ENCODE measurements at regions not wholly inside any gene's neighbourhood (a gene's known extent, or its start where the extent isn't known, plus 50 kb on each side); places are given as distances from the start of the nearest gene placed in this dataset.
"Not testable (repeated sequence)": the region's sequence is repeated elsewhere in the genome, so short reads cannot be mapped to it uniquely, and the experiment has no call there.

GRCh38 chr2:160550048-160550447 lies 56.4 kb upstream of the RBMS1 start:
- DNase-seq, result no peak

GRCh38 chr2:160551259-160551658 lies 57.7 kb upstream of the RBMS1 start:
- DNase-seq, result no peak

GRCh38 chr2:160555420-160556071 lies 61.9 kb upstream of the RBMS1 start:
- no peak for DNase-seq

- no peak for DNase-seq
Observed at GRCh38 chr2:160557903-160558302, 64.3 kb upstream of the RBMS1 start.

- DNase-seq, result no peak
Observed at GRCh38 chr2:160558531-160558930, 64.9 kb upstream of the RBMS1 start.

GRCh38 chr2:160561551-160562295 lies 68.1 kb upstream of the RBMS1 start:
- DNase-seq, result no peak

GRCh38 chr2:160562730-160563129 lies 69.1 kb upstream of the RBMS1 start:
- no peak for DNase-seq

GRCh38 chr2:160564591-160564990 lies 71.0 kb upstream of the RBMS1 start:
- no peak for DNase-seq

GRCh38 chr2:160565099-160565845 lies 71.7 kb upstream of the RBMS1 start:
- DNase-seq, result no peak

GRCh38 chr2:160566717-160567116 lies 73.1 kb upstream of the RBMS1 start:
- DNase-seq, result no peak

- no peak for DNase-seq
Observed at GRCh38 chr2:160568856-160569255, 75.2 kb upstream of the RBMS1 start.

- DNase-seq, result no peak
Observed at GRCh38 chr2:160570376-160570775, 76.8 kb upstream of the RBMS1 start.

GRCh38 chr2:160574468-160575140 lies 81.0 kb upstream of the RBMS1 start:
- DNase-seq, result no peak

- no peak for DNase-seq
Observed at GRCh38 chr2:160575368-160575767, 81.8 kb upstream of the RBMS1 start.

GRCh38 chr2:160576054-160576499 lies 82.5 kb upstream of the RBMS1 start:
- no peak for DNase-seq

- not testable (repeated sequence) for DNase-seq
Observed at GRCh38 chr2:160577081-160577480, 83.5 kb upstream of the RBMS1 start.

GRCh38 chr2:160581035-160581434 lies 87.4 kb upstream of the RBMS1 start:
- DNase-seq, result no peak

- DNase-seq, result no peak
Observed at GRCh38 chr2:160581448-160581847, 87.8 kb upstream of the RBMS1 start.

GRCh38 chr2:160582081-160582480 lies 88.5 kb upstream of the RBMS1 start:
- DNase-seq, result no peak

GRCh38 chr2:160582490-160583145 lies 89.0 kb upstream of the RBMS1 start:
- no peak for DNase-seq

- no peak for DNase-seq
Observed at GRCh38 chr2:160583146-160583535, 89.5 kb upstream of the RBMS1 start.

GRCh38 chr2:160583813-160584537 lies 90.4 kb upstream of the RBMS1 start:
- no peak for DNase-seq
